ENCODE measurements at regions not wholly inside any gene's neighbourhood (a gene's known extent, or its start where the extent isn't known, plus 50 kb on each side); places are given as distances from the start of the nearest gene placed in this dataset.
A peak's percentile ranks its signal among the peaks of the same experiment; 100 is the strongest.
"Not testable (repeated sequence)": the region's sequence is repeated elsewhere in the genome, so short reads cannot be mapped to it uniquely, and the experiment has no call there.

- no peak for DNase-seq
- in situ Hi-C loops (cut with MboI; ENCODE audit: low pct_unique_long_range_greater_than_20kb, low sequenced_read_pairs): no loop called here
Measured at GRCh38 chr4:14340321-14340720, 662.0 kb upstream of the CPEB2 start.

- DNase-seq: no peak
- in situ Hi-C loops (cut with MboI; ENCODE audit: low pct_unique_long_range_greater_than_20kb, low sequenced_read_pairs): no loop called here
Measured at GRCh38 chr4:14343961-14344360, 658.3 kb upstream of the CPEB2 start.

GRCh38 chr4:14345356-14345775 is 656.9 kb upstream of the CPEB2 start:
- in situ Hi-C loops (cut with MboI; ENCODE audit: low pct_unique_long_range_greater_than_20kb, low sequenced_read_pairs): no loop called here
- peak; percentile 38 for DNase-seq

GRCh38 chr4:14347526-14347925 is 654.8 kb upstream of the CPEB2 start:
- in situ Hi-C loops (cut with MboI; ENCODE audit: low pct_unique_long_range_greater_than_20kb, low sequenced_read_pairs): no loop called here
- DNase-seq: no peak

GRCh38 chr4:14348506-14348905 is 653.8 kb upstream of the CPEB2 start:
- DNase-seq: no peak
- in situ Hi-C loops (cut with MboI; ENCODE audit: low pct_unique_long_range_greater_than_20kb, low sequenced_read_pairs): no loop called here

GRCh38 chr4:14358544-14359160 is 643.6 kb upstream of the CPEB2 start:
- in situ Hi-C loops (cut with MboI; ENCODE audit: low pct_unique_long_range_greater_than_20kb, low sequenced_read_pairs); DNase-seq: not testable (repeated sequence)

- in situ Hi-C loops (cut with MboI; ENCODE audit: low pct_unique_long_range_greater_than_20kb, low sequenced_read_pairs): no loop called here
- no peak for DNase-seq
Measured at GRCh38 chr4:14359991-14360390, 642.3 kb upstream of the CPEB2 start.

- DNase-seq: no peak
- in situ Hi-C loops (cut with MboI; ENCODE audit: low pct_unique_long_range_greater_than_20kb, low sequenced_read_pairs): no loop called here
Measured at GRCh38 chr4:14361084-14361483, 641.2 kb upstream of the CPEB2 start.

- in situ Hi-C loops (cut with MboI; ENCODE audit: low pct_unique_long_range_greater_than_20kb, low sequenced_read_pairs): no loop called here
- DNase-seq: no peak
Measured at GRCh38 chr4:14362385-14362784, 639.9 kb upstream of the CPEB2 start.

GRCh38 chr4:14364953-14365536 is 637.2 kb upstream of the CPEB2 start:
- in situ Hi-C loops (cut with MboI; ENCODE audit: low pct_unique_long_range_greater_than_20kb, low sequenced_read_pairs): no loop called here
- no peak for DNase-seq

GRCh38 chr4:14368391-14368790 is 633.9 kb upstream of the CPEB2 start:
- in situ Hi-C loops (cut with MboI; ENCODE audit: low pct_unique_long_range_greater_than_20kb, low sequenced_read_pairs): no loop called here
- no peak for DNase-seq

GRCh38 chr4:14371131-14371530 is 631.1 kb upstream of the CPEB2 start:
- no peak for DNase-seq
- in situ Hi-C loops (cut with MboI; ENCODE audit: low pct_unique_long_range_greater_than_20kb, low sequenced_read_pairs): no loop called here

GRCh38 chr4:14375816-14376215 is 626.5 kb upstream of the CPEB2 start:
- no peak for DNase-seq
- in situ Hi-C loops (cut with MboI; ENCODE audit: low pct_unique_long_range_greater_than_20kb, low sequenced_read_pairs): no loop called here

- in situ Hi-C loops (cut with MboI; ENCODE audit: low pct_unique_long_range_greater_than_20kb, low sequenced_read_pairs): no loop called here
- DNase-seq: no peak
Measured at GRCh38 chr4:14379183-14379582, 623.1 kb upstream of the CPEB2 start.

GRCh38 chr4:14383652-14384051 is 618.6 kb upstream of the CPEB2 start:
- DNase-seq: peak; percentile 25
- in situ Hi-C loops (cut with MboI; ENCODE audit: low pct_unique_long_range_greater_than_20kb, low sequenced_read_pairs): no loop called here

GRCh38 chr4:14384824-14385223 is 617.5 kb upstream of the CPEB2 start:
- in situ Hi-C loops (cut with MboI; ENCODE audit: low pct_unique_long_range_greater_than_20kb, low sequenced_read_pairs): no loop called here
- DNase-seq: no peak

- in situ Hi-C loops (cut with MboI; ENCODE audit: low pct_unique_long_range_greater_than_20kb, low sequenced_read_pairs): no loop called here
Measured at GRCh38 chr4:14386196-14386595, 616.1 kb upstream of the CPEB2 start.

GRCh38 chr4:14387647-14388046 is 614.6 kb upstream of the CPEB2 start:
- DNase-seq: no peak
- in situ Hi-C loops (cut with MboI; ENCODE audit: low pct_unique_long_range_greater_than_20kb, low sequenced_read_pairs): no loop called here

More at GRCh38 chr4:14386196-14386595, 616.1 kb upstream of the CPEB2 start:
- DNase-seq: no peak

- no peak for DNase-seq
- in situ Hi-C loops (cut with MboI; ENCODE audit: low pct_unique_long_range_greater_than_20kb, low sequenced_read_pairs): no loop called here
Measured at GRCh38 chr4:14392378-14392777, 609.9 kb upstream of the CPEB2 start.

GRCh38 chr4:14396183-14396582 is 606.1 kb upstream of the CPEB2 start:
- no peak for DNase-seq
- in situ Hi-C loops (cut with MboI; ENCODE audit: low pct_unique_long_range_greater_than_20kb, low sequenced_read_pairs): no loop called here

- DNase-seq: no peak
- in situ Hi-C loops (cut with MboI; ENCODE audit: low pct_unique_long_range_greater_than_20kb, low sequenced_read_pairs): no loop called here
Measured at GRCh38 chr4:14399848-14400247, 602.4 kb upstream of the CPEB2 start.

All from KBM-7 (cell line).